Uterus (tissue), 3 donors: ENCODE measurements at regions not wholly inside any gene's neighbourhood (a gene's known extent, or its start where the extent isn't known, plus 50 kb on each side); places are given as distances from the start of the nearest gene placed in this dataset.

Source experiments
- DNase-seq, 2 donors: peaks; one replicate each; pipeline ENCODE4 v3.0.0-alpha.2; 2019 to 2020
- H3K27ac ChIP-seq, 2 donors: fragments of 200-600 bp; sonication (generic); 1 replicate in 1 of 2; 2 replicates in 1 of 2; pipeline ENCODE4 v1.5.1; 2016 to 2018
- H3K27me3 ChIP-seq, 2 donors: fragments of 200-600 bp; sonication (generic); one replicate each; pipeline ENCODE4 v1.5.1; 2018 to 2019; ENCODE audit warnings: control low read depth in 1 of 2
- H3K36me3 ChIP-seq, 2 donors: fragments of 200-600 bp; sonication (generic); one replicate each; pipeline ENCODE4 v1.5.1; 2019; ENCODE audit warnings: control low read depth in 1 of 2
- H3K4me1 ChIP-seq, 2 donors: fragments of 200-600 bp; sonication (generic); one replicate each; pipeline ENCODE4 v1.5.1; 2018 to 2019; ENCODE audit warnings: control low read depth in 1 of 2
- H3K4me3 ChIP-seq, 2 donors: fragments of 200-600 bp; sonication (generic); 1 replicate in 1 of 2; 2 replicates in 1 of 2; pipeline ENCODE4 v1.5.1; 2018 to 2019; ENCODE audit warnings: mild to moderate bottlenecking in 1 of 2
- H3K9me3 ChIP-seq, 2 donors: fragments of 200-600 bp; sonication (generic); one replicate each; pipeline ENCODE4 v1.5.1; 2019; ENCODE audit warnings: control low read depth in 1 of 2
- CTCF ChIP-seq, 4 experiments: fragments of 200-600 bp in 2 of 4; fragments of 450-650 bp in 2 of 4; sonication (generic) in 2 of 4; IDR thresholded peaks; one replicate each; pipeline ENCODE4 v1.5.1; 2016 to 2019; ENCODE audit warnings: antibody characterized with exemption in 4 of 4, mild to moderate bottlenecking in 2 of 4, moderate library complexity in 1 of 4
- POLR2A ChIP-seq, 2 donors: fragments of 450-650 bp; IDR thresholded peaks; one replicate each; pipeline ENCODE4 v1.6.1; 2016; ENCODE audit warnings: antibody characterized with exemption in 2 of 2, mild to moderate bottlenecking in 1 of 2, moderate library complexity in 1 of 2
- intact Hi-C: fragments of 100-400 bp; cut with DNase I; formaldehyde crosslinking; loops from one replicate; pipeline ENCODE4 v1.15.1; 2023; ENCODE audit warnings: low total_unique reads
- donor health status: DM: yes; HTN: yes; CAD: no.

DNA sequence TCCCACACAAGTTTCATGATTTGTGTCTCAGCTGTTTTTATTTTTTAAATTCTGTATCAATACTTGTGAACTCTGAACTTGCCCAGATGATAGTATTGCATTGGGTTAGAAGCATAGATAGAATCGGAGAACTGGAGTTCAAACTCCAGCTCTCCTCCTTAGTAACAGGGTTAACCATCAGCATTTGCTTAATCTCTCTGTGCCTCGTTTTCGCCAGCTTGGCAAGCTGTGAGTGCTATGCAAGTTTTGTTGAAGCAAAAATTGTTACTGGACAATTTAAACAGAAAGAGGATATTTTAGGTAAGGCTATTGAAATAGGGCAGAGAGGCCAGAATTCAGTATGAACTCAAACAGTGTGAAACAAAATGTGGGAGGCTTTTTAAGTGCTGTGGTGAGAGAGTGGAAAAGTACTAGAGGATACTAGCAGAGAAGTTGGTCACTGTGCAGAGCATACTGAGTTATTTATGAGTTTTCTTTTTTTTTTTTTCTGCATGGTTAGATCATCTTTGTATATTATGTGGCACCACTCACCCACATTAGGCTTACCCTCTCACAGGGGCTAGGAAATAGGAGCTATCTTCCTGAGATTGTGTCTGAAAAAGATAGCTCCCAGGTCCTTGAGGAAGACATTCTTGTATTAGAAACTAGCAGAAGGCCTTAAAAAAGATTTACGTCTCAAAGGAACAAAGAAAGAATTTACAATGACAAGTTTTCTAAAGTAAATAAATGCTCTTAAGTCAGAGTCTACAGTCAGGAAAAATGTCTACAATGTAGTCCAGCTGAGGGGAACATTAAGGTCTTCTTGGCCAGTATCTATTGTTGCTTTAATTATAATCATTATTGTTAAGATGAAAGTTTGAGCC lies 1126.6 kb downstream of the FAT4 start:
- no peak for TF ChIP-seq POLR2A (IDR thresholded peaks at IDR 0.05)
- TF ChIP-seq CTCF (IDR thresholded peaks at IDR 0.05): no peak
- Histone ChIP-seq H3K4me3 (no peak overlapping the region), H3K27me3 (no peaks in the 10 kb centered on the region), H3K27ac (no peak overlapping the region), H3K36me3 (no peaks in the 10 kb centered on the region), H3K4me1 (no peaks in the 10 kb centered on the region), H3K9me3 (no peaks in the 10 kb centered on the region)
- intact Hi-C loops: no loop called here
- no peak for DNase-seq

DNA sequence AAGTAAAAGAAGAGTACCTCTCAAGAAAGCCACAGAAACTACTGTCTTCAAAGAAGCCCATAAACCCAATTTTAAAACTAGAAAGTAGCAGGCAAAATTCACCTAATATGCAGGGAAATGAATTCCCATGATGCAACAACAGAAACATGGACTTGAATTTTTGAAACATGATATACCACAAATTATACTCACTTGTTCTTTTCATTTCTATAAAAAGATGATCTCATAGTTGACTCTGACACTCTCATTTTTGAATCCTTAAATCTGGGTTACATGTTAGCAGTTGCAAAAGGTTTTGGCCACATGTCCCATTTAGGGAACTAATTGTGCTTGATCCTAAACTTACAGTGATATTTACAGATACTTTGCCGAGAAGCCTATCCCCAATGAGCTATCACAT lies 1130.8 kb downstream of the FAT4 start:
- intact Hi-C loops: no loop called here

GRCh38 chr4:126446917-126447316 lies 1132.2 kb downstream of the FAT4 start:
- Histone ChIP-seq H3K4me3 (no peak overlapping the region), H3K27me3 (no peaks in the 10 kb centered on the region), H3K36me3 (no peaks in the 10 kb centered on the region), H3K27ac (no peak overlapping the region), H3K9me3 (no peaks in the 10 kb centered on the region), H3K4me1 (no peaks in the 10 kb centered on the region)
- DNase-seq: no peak
- intact Hi-C loops: no loop called here
- TF ChIP-seq POLR2A (IDR thresholded peaks at IDR 0.05): no peak

More for the DNA sequence above, 1130.8 kb downstream of the FAT4 start:
- no peak for DNase-seq
- Histone ChIP-seq H3K9me3 (no peaks in the 10 kb centered on the region), H3K27ac (no peak overlapping the region), H3K4me1 (no peaks in the 10 kb centered on the region), H3K36me3 (no peaks in the 10 kb centered on the region), H3K27me3 (no peaks in the 10 kb centered on the region), H3K4me3 (no peak overlapping the region)
- no peak for TF ChIP-seq POLR2A (IDR thresholded peaks at IDR 0.05)
- no peak for TF ChIP-seq CTCF (IDR thresholded peaks at IDR 0.05)

- no peak for TF ChIP-seq POLR2A (IDR thresholded peaks at IDR 0.05)
- TF ChIP-seq CTCF (IDR thresholded peaks at IDR 0.05): no peak
- intact Hi-C loops: no loop called here
- H3K36me3 ChIP-seq: no peaks in the 10 kb centered on the region
- H3K27ac ChIP-seq: no peak overlapping the region
- DNase-seq: no peak
- H3K4me1 ChIP-seq: no peaks in the 10 kb centered on the region
- no peaks in the 10 kb centered on the region for H3K9me3 ChIP-seq
- no peaks in the 10 kb centered on the region for H3K27me3 ChIP-seq
- no peak overlapping the region for H3K4me3 ChIP-seq
These were observed 1133.5 kb downstream of the FAT4 start for GRCh38 chr4:126448086-126448845.

DNA sequence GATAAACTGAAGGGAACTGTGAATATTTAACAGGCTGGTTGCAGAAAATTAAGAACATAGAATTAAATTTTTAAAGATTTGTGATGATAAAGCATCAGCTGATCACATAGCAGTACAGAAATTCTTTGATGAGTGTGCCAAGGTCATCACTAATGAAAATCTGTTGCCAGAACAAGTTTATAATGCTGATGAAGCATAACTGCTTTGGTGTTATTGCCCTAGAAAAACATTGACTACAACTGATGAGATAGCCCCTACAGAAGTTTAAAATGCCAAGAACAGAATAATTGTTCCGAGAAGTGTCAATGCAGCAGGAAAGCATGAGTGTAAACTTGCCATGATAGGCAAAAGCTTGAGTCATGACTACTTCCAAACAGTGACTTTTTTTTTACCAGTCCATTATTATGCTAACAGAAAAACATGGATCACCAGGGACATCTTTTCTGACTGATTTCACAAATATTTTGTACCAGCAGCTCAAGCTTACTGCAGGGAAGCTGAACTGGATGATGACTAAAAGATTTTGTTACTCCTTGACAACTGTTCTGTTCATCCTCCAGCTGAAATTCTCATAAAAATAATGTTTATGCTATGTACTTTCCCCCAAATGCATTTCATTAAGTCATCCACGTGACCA lies 1136.6 kb downstream of the FAT4 start:
- H3K27me3 ChIP-seq: no peaks in the 10 kb centered on the region
- H3K9me3 ChIP-seq: no peaks in the 10 kb centered on the region
- no peak overlapping the region for H3K27ac ChIP-seq
- H3K36me3 ChIP-seq: no peaks in the 10 kb centered on the region
- no peak for DNase-seq
- no peak overlapping the region for H3K4me3 ChIP-seq
- TF ChIP-seq CTCF (IDR thresholded peaks at IDR 0.05): no peak
- TF ChIP-seq POLR2A (IDR thresholded peaks at IDR 0.05): no peak
- no peaks in the 10 kb centered on the region for H3K4me1 ChIP-seq
- intact Hi-C loops: no loop called here
